SU-DHL-6 (cell line): ENCODE measurements at regions not wholly inside any gene's neighbourhood (a gene's known extent, or its start where the extent isn't known, plus 50 kb on each side); places are given as distances from the start of the nearest gene placed in this dataset.

Experiments
- H2AFZ ChIP-seq: fragments of 200-600 bp; sonication (generic); 2 replicates; pipeline ENCODE4 v1.6.1; 2014; ENCODE audit warnings: low read depth, mild to moderate bottlenecking, moderate library complexity, mixed read lengths, antibody characterized with exemption, low read length; ENCODE audit not compliant: severe bottlenecking
- H3F3A ChIP-seq: fragments of 200-600 bp; shearing (Covaris generic); 2 replicates; pipeline ENCODE4 v1.6.0; 2016; ENCODE audit warnings: antibody characterized with exemption, mild to moderate bottlenecking; ENCODE audit not compliant: insufficient read depth
- H3K27ac ChIP-seq: fragments of 200-600 bp; sonication (generic); 2 replicates; pipeline ENCODE4 v1.5.1; 2016; ENCODE audit warnings: low read depth, mild to moderate bottlenecking, low read length, moderate library complexity, mixed read lengths
- H3K27me3 ChIP-seq: fragments of 200-600 bp; sonication (generic), shearing (Covaris generic); 2 replicates; pipeline ENCODE4 v1.6.0; 2014; ENCODE audit warnings: mild to moderate bottlenecking, low read length
- H3K36me3 ChIP-seq: fragments of 200-600 bp; sonication (generic); 2 replicates; pipeline ENCODE4 v1.6.1; 2014; ENCODE audit warnings: mild to moderate bottlenecking, low read length, mixed read lengths
- H3K4me2 ChIP-seq: fragments of 300-600, 200-600 bp; shearing (Covaris generic), sonication (generic); 2 replicates; pipeline ENCODE4 v1.6.0; 2014; ENCODE audit warnings: low read length, low read depth, mild to moderate bottlenecking; ENCODE audit not compliant: poor library complexity, severe bottlenecking
- H3K4me3 ChIP-seq: fragments of 200-600 bp; sonication (generic); 2 replicates; pipeline ENCODE4 v1.5.1; 2014; ENCODE audit warnings: antibody characterized with exemption, low read length, mild to moderate bottlenecking, mixed read lengths; ENCODE audit not compliant: insufficient read depth, poor library complexity, severe bottlenecking
- H3K79me2 ChIP-seq: fragments of 200-600 bp; sonication (generic); 2 replicates; pipeline ENCODE4 v1.6.1; 2014; ENCODE audit warnings: mild to moderate bottlenecking, low read length, moderate library complexity; ENCODE audit not compliant: insufficient read depth
- H3K9ac ChIP-seq: fragments of 200-600 bp; sonication (generic); 2 replicates; pipeline ENCODE4 v1.7.0; 2014; ENCODE audit warnings: mild to moderate bottlenecking, low read length
- H3K9me2 ChIP-seq: fragments of 200-600 bp; sonication (generic); replicated peaks from 2 replicates; pipeline ENCODE4 v1.6.1; 2014; ENCODE audit warnings: low read length; ENCODE audit not compliant: insufficient read depth
- H3K9me3 ChIP-seq: fragments of 200-600 bp; sonication (generic); 2 replicates; pipeline ENCODE4 v1.6.1; 2014; ENCODE audit warnings: low read length, mixed read lengths; ENCODE audit not compliant: insufficient read depth
- H4K20me1 ChIP-seq: fragments of 200-600 bp; sonication (generic); 2 replicates; pipeline ENCODE4 v1.6.1; 2014; ENCODE audit warnings: low read depth, mild to moderate bottlenecking, antibody characterized with exemption, low read length, moderate library complexity, mixed read lengths
- EZH2phosphoT487 ChIP-seq: fragments of 200-600 bp; sonication (generic), shearing (Covaris generic); conservative IDR thresholded peaks from 2 replicates; pipeline ENCODE4 v1.6.1; 2018; ENCODE audit warnings: mild to moderate bottlenecking, antibody characterized with exemption, low read length, moderate library complexity, mixed read lengths
- TF ChIP-seq, protein P1 (sequence below): fragments of 200-600 bp; sonication (generic); IDR thresholded peaks from one replicate; pipeline ENCODE4 v1.5.1; 2017; ENCODE audit warnings: antibody characterized with exemption, mild to moderate bottlenecking, low read length, moderate library complexity; ENCODE audit not compliant: insufficient read depth, poor library complexity, severe bottlenecking

DNA sequence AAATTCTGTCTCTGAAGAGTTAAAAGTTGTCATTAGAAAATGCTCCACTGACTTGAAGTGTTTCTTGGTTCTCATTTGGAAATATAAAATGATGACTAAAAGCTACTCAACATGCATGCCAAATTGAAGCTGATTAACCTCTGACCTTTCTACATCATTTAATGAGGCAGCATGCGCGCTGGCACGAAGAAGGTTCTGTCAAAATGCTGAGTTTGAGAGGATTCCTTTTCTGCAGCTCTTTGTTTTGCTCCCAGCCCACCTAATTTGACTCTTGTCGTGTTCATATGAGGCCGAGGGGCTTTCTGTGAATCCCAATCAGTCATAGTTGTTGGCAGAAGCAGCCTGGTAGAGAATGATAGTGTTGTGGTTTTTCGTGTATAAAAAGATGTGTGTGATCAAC is 153.4 kb downstream of the BRMS1L start:
- no peak overlapping the region for H2AFZ ChIP-seq
- H4K20me1 ChIP-seq: no peaks in the 10 kb centered on the region
- H3K27me3 ChIP-seq: no peaks in the 10 kb centered on the region
- H3K36me3 ChIP-seq: no peaks in the 10 kb centered on the region
- no peak overlapping the region for H3K9ac ChIP-seq
- no peak overlapping the region for H3K4me3 ChIP-seq
- no peak overlapping the region for H3K4me2 ChIP-seq
- H3K27ac ChIP-seq: no peak overlapping the region
- no peaks in the 10 kb centered on the region for H3K79me2 ChIP-seq
- TF ChIP-seq, protein P1, sequence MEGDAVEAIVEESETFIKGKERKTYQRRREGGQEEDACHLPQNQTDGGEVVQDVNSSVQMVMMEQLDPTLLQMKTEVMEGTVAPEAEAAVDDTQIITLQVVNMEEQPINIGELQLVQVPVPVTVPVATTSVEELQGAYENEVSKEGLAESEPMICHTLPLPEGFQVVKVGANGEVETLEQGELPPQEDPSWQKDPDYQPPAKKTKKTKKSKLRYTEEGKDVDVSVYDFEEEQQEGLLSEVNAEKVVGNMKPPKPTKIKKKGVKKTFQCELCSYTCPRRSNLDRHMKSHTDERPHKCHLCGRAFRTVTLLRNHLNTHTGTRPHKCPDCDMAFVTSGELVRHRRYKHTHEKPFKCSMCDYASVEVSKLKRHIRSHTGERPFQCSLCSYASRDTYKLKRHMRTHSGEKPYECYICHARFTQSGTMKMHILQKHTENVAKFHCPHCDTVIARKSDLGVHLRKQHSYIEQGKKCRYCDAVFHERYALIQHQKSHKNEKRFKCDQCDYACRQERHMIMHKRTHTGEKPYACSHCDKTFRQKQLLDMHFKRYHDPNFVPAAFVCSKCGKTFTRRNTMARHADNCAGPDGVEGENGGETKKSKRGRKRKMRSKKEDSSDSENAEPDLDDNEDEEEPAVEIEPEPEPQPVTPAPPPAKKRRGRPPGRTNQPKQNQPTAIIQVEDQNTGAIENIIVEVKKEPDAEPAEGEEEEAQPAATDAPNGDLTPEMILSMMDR: no peak
- no peak for TF ChIP-seq EZH2phosphoT487
- no peaks in the 10 kb centered on the region for H3K9me2 ChIP-seq
- H3K9me3 ChIP-seq: no peaks in the 10 kb centered on the region
- H3F3A ChIP-seq: no peaks in the 10 kb centered on the region

DNA sequence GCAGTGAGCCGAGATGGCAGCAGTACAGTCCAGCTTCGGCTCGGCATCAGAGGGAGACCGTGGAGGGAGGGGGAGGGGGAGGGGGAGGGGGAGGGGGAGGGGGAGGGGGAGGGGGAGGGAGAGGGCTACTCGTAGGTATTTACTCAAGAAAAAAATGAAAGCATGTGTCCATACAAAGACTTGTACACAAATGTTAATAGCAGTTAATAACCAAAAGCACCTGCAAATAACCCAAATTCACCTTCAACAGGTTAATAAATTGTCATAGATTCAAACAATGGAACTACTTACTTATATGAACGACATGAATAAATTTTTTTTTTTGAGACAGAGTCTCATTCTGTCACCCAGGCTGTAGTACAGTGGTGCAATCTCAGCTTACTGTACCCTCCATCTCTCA is 152.4 kb downstream of the BRMS1L start:
- Histone ChIP-seq H3F3A (no peaks in the 10 kb centered on the region), H3K79me2 (no peaks in the 10 kb centered on the region), H3K9me2 (no peaks in the 10 kb centered on the region), H3K27me3 (no peaks in the 10 kb centered on the region), H4K20me1 (no peaks in the 10 kb centered on the region), H3K36me3 (no peaks in the 10 kb centered on the region), H3K9ac (no peak overlapping the region), H2AFZ (no peak overlapping the region), H3K4me3 (no peak overlapping the region), H3K4me2 (no peak overlapping the region), H3K9me3 (no peaks in the 10 kb centered on the region), H3K27ac (no peak overlapping the region)
- TF ChIP-seq, protein P1: no peak
- TF ChIP-seq EZH2phosphoT487: no peak

DNA sequence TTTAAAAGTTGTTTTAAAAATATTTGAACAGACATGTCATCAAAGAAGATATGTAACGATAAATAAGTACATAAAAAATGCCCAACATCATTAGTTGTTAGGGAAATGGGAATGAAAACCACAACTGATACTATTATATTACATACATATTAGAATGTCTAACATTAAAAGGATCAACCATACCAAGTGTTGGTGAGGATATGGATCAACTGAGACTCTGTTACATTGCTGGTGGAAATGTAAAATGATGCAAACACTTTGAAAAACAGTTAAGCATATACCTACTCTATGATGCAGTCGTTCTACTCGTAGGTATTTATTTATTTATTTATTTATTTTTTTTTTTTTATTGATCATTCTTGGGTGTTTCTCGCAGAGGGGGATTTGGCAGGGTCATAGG is 149.7 kb downstream of the BRMS1L start:
- no peaks in the 10 kb centered on the region for H3F3A ChIP-seq
- H3K36me3 ChIP-seq: no peaks in the 10 kb centered on the region
- no peak overlapping the region for H3K4me2 ChIP-seq
- H3K9ac ChIP-seq: no peak overlapping the region
- no peaks in the 10 kb centered on the region for H3K9me3 ChIP-seq
- H2AFZ ChIP-seq: no peak overlapping the region
- TF ChIP-seq EZH2phosphoT487: no peak
- H3K9me2 ChIP-seq: no peaks in the 10 kb centered on the region
- H3K27me3 ChIP-seq: no peaks in the 10 kb centered on the region
- H3K4me3 ChIP-seq: no peak overlapping the region
- H3K27ac ChIP-seq: no peak overlapping the region
- H3K79me2 ChIP-seq: no peaks in the 10 kb centered on the region
- H4K20me1 ChIP-seq: no peaks in the 10 kb centered on the region

DNA sequence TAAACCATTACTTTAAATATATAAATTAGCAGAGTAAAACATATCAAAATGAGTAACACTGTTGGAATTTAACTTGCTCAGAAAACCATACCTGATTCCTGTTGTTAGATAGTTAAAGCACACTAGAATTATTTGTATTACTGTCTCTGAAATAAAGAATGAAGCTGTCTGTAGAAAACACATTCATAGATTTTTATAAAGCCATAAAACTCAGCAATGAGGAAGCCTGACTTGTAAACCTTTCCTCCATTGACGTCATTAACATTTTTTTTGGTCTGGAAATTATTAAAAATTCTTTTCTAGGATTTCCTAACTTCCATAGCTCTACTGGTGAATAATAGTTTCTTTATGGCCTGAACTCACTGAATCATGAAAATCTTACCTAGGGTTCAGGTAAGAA is 147.6 kb downstream of the BRMS1L start:
- Histone ChIP-seq H4K20me1 (no peaks in the 10 kb centered on the region), H3K4me3 (no peak overlapping the region), H3K9me2 (no peaks in the 10 kb centered on the region), H2AFZ (no peak overlapping the region), H3K79me2 (no peaks in the 10 kb centered on the region), H3K36me3 (no peaks in the 10 kb centered on the region), H3K27ac (no peak overlapping the region), H3K9me3 (no peaks in the 10 kb centered on the region), H3K27me3 (no peaks in the 10 kb centered on the region), H3K9ac (no peak overlapping the region), H3F3A (no peaks in the 10 kb centered on the region), H3K4me2 (no peak overlapping the region)
- TF ChIP-seq, protein P1: no peak
- TF ChIP-seq EZH2phosphoT487: no peak
